HG02763 (cell line): ENCODE measurements at regions not wholly inside any gene's neighbourhood (a gene's known extent, or its start where the extent isn't known, plus 50 kb on each side); places are given as distances from the start of the nearest gene placed in this dataset.

Experiments used
- ATAC-seq: cut with Tn5 transposase; IDR thresholded peaks from one replicate; pipeline ENCODE4 v1.9.1; 2021; ENCODE audit warnings: mild to moderate bottlenecking, moderate library complexity; ENCODE audit not compliant: unreplicated experiment

DNA sequence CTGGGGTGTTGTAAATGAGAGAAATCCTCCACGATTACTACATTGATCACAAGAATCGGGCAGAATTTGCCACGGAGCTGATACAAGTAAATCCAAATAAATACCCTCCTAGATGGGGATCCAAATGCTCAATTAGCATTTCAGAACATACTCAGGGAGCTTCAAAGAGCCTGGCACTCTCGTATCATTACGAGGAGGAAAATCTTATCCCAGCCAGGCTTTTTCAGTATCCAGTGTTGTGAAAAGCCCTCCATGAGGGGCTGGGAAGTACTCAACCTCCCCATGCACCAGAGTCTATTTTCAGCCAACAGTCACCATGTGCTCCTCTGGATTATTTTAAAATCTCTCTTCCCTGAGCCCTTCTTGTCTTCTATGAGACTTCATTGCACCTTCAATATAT lies 122.6 kb upstream of the ARRDC4 start:
- no peak for ATAC-seq

DNA sequence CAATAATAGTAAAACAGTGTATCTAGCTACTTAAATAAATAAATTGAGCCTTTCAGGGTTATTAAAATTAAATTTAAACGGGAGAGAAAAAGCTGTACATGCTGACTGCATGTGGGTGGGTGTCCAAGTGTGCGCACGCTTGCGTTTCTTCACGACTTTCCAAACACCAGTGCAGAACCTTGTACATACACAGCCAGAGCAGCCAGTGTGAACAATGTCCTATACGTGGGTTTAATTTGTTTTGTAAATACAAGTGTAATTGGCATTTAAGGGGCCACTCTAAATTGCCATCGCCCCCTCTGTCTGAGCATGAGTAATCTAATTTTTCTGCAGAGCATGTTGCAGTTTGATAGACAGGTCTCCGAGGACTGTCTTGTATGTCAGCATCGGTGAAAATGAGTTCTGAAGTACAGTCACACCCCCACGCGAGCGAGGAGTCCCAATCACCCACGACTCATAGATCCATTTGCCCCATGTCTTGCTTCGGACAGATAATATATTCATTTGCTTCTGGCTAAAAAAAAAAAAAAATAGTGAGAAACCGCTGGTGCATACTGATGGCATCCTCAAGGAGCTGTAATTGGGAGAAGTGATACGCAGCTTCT lies 121.8 kb upstream of the ARRDC4 start:
- no peak for ATAC-seq

DNA sequence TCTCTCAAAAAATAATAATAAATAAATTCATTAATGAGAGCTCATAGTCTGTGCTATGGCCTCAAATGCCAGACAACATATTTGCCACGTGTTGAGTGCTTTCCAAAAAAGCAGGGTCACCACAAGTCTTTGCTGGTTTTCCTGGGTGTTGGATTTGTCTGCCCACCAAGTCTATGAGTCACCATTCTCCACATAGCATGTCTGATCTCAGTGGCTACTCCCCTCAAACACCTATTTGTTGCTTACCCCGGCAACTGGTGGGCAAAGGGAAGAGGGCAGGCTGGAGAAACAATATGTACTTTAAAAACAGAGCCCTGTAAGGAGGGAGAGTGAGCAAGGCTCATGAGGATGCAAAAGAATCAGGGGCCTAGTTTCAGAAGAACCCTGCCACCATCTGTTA lies 120.0 kb upstream of the ARRDC4 start:
- ATAC-seq: no peak

DNA sequence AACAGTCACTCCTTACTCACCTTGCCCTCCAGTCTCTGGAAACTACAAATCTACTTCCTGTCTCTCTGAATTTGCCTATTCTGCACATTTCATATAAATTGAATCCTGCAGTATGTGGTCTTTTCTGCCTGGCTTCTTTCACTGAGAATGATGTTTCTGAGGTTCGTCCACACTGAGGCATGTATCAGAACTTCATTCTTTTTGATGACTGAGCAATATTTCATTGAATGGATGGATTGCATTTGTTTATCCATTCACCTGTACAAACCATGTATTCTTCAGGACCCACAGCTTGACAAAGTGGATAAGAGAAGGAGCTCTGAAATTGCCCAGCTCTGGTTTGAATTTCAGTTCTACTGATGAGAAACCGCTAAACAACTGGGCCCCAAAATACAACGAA lies 118.9 kb upstream of the ARRDC4 start:
- no peak for ATAC-seq

DNA sequence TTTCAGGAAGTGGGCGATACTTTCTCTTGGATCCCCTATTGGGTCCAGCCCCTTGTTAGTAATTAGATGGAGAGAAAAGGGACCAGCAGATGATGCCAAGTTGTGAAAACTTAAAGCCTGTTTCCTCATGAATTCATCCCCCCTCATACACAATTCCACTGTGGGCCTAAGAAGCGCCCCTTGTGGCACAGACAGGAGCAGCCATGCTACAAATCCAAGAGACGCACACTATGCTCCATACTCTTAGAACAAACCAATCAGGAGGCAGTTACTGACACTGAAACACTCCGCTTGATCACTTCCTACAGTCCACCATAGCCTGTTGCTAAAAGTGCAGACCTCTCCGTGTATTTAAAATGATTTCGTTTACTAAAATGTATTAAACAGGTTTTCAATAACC lies 111.3 kb upstream of the ARRDC4 start:
- no peak for ATAC-seq

DNA sequence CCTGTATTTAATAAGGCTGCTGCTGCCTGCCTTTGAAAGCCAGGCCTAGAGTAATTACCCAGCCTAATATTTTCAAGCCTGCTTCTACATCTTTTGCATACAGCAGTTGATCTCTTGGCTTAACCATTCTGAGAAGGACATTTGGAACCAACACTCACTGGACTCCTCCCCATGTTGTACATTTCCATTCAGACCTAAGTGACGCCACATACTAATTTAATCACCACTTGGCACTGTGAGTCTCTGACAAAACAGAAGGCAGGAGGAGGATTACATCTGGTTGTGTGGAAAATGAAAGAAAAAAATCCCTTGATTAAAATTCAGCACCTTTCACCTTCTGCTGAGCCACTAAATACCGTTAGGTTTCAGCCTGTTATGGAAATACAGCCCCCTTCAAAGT lies 102.2 kb upstream of the ARRDC4 start:
- ATAC-seq: no peak

DNA sequence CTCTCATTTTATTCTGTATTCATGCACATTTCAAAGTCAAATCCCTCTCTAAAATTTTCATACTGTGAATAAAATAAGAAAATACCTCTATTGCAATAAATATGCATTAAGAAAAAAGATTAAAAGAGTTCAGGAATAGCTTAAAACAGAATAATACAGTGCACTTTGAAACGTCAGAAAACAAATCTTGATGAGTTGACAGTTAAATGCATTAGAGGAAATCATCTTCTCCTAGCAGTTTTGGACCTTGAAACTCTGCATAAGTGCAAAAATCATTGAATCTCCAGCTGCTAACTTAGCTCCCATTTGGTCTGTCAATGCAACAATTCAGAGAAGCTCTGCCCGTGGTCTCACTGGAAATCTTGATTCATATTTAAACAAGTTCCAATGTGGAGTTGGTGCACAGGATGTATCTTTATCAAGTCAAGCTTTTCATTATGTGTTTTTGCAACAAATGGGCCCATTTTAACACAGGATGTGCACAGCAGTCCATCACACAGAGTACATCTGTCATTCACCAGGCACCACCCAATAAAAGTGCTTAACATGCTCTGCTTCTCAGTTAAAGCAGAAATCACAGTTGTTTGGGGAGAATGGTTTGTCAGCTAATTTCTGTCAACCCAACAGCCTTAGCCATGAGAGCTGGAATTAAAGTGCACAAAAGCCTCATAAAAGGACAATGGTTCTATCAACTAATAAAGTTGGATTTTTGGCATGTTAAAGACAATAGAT lies 98.8 kb upstream of the ARRDC4 start:
- ATAC-seq: no peak

DNA sequence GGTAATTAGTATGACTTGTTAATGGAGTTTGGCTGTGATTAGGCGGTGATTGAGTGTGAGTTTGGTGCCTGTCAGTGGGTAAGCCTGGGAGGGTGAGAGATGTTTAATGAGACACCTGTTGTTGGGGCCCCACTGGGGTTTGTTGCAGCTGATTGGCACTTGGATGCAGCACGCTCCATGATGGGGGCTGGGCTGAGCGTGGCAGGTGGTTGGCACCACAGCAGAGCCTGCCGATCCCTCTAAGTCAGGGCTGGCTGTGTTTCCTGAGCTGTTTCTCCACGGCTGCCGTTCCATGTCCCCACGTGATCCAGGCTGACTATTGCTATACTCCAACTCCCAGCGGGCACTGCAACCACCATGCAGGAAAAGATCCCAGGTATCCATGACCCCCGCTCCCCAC lies 93.5 kb upstream of the ARRDC4 start:
- ATAC-seq: no peak

DNA sequence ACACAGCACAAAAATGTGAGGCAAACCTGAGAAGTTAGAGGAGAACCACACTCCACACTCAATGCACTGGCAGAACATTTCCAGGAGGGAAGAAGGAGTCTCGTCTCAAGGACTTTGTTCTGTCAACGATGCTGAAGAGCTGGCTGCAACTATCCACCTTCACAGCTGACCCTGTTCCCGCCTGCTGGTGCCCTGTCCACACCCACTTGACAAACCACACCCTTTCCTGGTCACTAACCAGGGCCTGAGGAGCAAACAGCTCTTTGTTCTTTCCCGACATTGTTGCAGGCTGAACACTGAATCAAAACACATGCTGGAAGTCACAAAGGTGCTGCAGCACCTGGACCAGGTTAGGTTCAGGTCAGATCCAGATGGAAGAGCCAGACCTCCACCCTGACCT lies 92.6 kb upstream of the ARRDC4 start:
- no peak for ATAC-seq

DNA sequence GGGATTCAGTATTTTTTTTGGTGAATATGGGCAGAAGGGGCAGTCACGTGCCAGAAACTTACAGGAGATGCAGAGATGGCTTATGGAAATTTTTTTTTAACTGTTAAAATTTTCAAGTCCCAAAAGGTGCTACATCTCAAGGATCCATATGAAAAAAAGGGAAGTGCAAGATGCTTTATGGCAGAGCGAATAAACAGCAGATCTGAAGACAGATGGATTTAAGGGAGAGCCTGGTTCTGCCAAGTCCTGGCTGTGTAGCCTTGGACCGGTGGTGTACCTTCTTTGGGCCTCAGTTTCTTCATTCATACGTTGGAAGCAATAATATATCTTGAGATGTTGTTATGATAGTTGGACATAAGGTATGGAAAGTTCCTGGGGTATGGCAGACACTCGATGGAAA lies 91.5 kb upstream of the ARRDC4 start:
- no peak for ATAC-seq

DNA sequence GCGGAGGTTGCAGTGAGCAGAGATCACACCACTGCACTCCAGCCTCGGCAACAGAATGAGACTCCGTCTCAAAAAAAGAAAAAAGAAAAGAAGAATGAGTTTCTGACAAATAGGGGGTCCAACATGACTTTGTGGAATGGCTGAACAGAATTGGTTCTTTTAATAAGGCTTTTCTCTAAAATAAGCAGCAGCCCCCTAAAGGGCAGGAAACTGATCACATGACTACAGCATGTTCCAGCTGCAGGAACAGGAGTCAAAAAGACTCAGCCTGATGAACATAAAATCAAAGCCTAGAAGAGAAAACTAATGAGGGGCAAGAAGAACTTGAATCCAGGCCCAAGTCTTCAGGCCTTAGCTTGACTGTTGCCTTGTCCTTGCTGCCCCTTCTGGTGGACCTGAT lies 89.7 kb upstream of the ARRDC4 start:
- no peak for ATAC-seq

DNA sequence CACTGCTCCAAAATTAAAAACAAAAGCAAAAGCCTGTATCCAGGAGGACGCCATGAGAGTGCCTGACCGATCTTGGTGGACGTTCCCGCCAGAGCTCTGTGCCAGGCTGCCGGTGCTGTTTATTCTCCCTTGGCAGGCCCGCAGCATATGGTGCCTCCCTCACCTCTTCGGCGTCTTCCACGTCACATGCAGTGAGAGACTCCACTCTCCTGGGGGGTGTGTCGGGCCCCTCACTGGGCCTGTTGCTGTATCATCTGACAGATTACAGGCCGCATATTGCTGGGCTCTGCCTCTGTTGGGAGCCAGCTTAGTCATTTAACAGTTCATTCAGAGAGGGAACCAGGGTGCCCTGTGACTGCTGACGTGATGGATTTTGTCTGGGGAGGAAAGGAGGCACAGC lies 86.4 kb upstream of the ARRDC4 start:
- no peak for ATAC-seq

DNA sequence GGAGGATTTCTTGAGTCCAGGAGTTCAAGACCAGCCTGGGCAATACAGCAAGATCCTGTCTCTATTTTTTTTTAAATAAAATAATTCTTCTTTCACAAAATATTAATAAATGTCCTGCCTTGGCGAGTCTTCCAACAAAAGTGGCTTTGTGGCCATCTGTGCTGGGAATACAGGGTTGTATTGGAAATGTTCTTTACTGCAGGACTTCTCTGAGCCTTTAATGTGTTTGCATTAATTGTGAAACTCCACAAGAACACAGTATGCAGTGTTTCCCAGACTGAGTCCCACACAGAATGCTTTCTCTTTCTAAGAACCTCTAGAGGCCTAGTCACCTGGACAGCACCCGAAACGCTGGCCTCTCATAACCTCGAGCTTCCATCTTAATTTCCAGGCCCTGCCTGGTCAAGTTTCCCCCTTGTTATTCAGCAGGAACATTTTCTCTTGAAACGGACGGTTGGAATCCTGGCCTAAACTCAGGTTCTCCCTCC lies 85.4 kb upstream of the ARRDC4 start:
- no peak for ATAC-seq

DNA sequence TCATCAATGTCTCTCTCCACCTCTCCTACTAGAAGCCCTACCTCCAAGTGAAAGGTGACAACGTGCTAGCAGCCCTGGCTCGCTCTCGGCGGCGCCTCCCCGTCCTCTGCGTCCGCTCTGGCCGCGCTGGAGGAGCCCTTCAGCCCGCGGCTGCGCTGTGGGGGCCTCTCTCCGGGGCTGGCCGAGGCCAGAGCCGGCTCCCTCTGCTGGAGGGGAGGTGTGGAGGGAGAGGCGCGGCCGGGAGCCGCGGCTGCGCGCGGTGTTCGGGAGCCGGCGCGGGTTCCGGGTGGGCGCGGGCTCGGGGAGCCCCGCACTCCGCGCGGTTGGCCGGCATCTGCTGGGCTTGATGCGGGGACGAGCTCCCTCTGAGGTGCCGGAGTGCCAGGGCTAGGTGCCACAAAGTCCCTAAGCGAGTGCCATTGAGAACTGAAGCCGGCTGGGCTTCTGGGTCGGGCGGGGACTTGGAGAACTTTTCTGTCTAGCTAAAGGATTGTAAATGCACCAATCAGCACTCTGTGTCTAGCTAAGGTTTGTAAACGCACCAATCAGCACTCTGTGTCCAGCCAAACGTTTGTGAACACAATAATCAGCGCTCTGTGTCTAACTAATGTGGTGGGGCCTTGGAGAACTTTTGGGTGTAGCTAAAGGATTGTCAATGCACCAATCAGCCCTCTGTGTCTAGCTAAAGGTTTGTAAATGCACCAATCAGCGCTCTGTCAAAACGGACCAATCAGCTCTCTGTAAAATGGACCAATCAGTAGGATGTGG lies 84.8 kb upstream of the ARRDC4 start:
- ATAC-seq: no peak

DNA sequence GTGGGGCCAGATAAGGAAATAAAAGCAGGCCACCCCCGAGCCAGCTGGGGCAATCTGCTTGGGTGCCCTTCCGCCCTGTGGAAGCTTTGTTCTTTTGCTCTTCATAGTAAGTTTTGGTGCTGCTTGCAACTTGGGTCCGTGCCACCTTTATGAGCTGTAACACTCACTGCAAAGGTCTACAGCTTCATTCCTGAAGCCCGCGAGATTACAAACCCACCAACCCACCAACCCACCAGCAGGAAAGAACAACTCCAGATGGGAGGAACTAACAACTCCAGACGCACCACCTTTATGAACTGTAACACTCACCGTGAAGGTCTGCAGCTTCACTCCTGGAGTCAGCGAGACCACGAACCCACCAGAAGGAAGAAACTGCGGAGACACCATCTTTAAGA lies 84.2 kb upstream of the ARRDC4 start:
- ATAC-seq: no peak

DNA sequence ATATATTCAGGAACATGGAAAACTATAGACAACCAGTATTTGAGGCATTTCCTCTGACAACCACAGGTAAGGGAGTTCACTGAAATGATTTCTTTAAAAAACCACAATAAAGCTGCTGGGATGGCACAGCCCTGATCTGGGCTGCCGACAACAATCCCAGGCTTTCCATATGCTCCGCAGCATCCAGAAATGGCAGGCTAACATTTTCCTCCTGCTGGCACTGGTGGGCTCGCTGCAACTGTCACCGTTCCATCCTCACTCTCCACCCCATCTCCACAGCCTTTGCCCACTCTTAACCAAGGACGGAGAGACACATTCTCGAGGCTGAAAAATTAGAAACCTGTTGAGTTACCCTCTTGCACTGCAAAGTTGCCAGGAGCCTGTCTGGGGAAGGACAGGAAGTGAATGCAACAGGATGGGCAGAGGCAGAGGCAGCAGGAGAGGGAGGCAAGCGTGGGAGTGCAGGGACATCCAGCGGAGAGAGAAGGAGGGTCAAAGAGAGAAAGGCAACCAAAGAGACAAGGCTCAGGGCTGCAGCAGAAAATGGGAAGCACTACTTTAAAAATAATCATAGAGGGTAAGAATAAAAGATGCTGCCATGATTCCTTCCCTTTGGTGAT lies 79.0 kb upstream of the ARRDC4 start:
- no peak for ATAC-seq

DNA sequence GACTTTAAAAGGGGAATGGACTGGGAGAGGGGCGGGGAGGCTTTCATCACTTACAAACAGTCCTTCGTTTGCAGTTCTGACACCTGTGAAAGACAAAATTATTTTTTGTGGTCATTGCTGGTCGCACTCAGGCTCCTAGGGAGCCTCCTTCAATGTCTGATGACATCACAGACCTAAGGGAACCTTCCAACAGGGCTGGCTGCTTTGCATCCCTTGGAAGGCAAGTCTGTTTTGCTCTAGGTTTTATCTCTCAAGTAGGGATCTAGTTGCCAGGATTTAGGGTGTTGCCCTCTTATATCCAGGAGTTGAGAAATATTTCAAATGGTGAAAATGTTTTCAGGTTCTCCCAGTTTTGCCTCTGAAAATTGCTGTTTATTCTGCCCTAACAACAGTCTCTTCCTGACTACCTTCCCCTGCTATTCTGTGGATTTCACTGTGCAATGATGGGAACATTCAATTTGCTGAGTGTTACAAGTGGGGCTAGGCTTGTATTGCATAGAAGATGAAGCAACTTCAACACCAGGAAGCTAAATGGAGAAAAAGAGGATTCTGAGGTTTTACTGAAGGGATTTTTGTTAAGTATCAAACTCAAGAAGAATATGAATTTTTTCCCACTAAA lies 75.9 kb upstream of the ARRDC4 start:
- no peak for ATAC-seq

DNA sequence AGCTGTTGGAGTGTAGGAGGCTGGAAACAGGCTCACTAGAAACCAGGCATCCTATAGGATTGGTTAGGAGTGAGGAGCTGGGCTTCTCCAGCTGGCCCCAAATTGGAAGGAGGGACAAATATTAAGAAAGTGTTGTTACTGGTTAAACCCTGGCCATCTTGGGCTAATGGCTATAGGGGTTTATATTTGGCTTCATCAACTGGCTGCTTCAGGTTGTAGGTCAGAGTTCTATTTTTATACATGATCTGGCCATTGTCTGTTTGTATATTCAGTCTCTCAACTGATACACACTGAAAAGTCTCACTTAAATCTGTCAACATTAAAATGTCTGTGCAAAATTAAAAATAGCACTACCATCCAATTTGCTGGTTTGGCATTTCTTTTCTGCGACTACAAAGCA lies 70.2 kb upstream of the ARRDC4 start:
- no peak for ATAC-seq

DNA sequence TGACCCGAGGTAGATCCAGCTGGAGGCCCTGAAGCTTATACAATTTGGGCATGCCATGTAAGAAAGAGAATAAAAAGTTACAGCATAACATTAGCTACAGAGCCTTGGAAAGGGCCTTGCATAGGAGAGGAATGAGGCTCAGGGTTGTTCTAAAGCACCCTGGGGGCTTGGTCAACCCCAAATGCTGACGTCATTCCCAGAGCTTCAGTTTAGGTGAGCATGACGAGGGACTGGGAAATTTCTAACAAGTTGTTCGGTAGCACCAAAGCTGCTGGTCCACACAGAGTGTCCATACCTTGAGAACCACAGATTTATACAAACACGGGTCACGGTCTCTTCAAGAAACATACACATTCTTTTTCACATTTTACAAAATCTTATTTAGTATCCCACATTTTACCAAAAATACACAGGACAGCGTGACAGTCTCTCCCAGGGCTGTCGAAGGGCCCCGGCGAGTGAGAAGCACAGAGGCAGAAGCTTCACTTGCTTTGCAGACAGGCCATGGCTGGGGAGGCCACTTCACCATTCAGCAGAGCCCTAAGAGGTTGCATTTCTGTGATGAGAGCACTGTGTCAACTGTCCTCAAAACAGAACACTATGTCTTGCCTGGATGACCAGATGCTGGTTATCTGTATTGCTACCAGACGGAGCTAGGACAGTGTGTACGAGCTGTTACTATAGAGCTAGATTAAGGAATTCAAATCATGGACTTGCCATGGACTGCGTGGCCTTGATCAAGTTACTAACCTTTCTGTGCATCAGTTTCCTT lies 68.2 kb upstream of the ARRDC4 start:
- no peak for ATAC-seq

DNA sequence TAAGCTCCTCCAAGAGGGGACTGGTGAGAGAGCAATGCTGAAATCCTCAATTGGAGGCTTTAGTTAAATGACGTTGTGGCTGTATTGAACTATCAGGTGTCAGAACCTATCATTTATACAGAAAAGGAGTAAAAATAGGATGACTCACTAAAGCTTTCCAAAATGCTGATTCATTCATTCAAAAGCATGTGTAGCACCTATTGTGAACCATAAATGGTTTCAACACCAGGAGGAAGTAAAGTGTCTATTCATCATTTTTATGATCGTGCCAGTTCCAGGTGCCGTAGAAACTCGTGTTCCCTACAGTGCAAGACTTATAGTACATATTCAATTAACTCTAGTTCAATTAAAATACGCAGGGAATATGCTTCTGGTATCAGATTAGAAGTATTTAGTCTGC lies 66.5 kb upstream of the ARRDC4 start:
- no peak for ATAC-seq

DNA sequence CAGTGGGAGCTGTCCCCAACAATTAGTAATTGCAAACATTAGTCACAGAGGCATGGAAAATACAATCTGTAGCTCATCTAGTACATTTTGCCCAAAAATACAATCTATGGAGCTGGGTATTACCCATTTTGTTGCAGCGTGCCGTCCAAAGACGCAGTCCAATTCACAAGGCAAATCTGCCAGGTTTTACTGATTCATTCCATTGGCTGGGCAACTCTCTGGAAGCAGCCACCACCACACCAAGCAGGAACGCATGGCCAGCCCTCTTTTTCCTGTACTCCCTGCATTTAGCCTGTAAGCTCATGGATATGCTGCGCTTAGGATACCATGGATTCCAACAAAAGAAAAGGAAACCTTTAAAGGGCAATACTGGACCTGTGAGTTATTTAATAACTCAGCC lies 60.5 kb upstream of the ARRDC4 start:
- ATAC-seq: no peak
